SH-SY5Y (cell line): ENCODE measurements at regions not wholly inside any gene's neighbourhood (a gene's known extent, or its start where the extent isn't known, plus 50 kb on each side); places are given as distances from the start of the nearest gene placed in this dataset.

Source experiments
- GATA2 ChIP-seq: IDR thresholded peaks from 2 replicates; pipeline ENCODE4 v1.6.1; 2011; ENCODE audit warnings: mild to moderate bottlenecking, low read depth, low read length
- GATA3 ChIP-seq: IDR thresholded peaks from 2 replicates; pipeline ENCODE4 v1.6.1; 2011; ENCODE audit warnings: low read depth, mild to moderate bottlenecking, low read length, moderate library complexity

- TF ChIP-seq GATA2 (no peak), GATA3 (no peak)
Measured at GRCh38 chr6:163950159-163950558, 535.6 kb downstream of the QKI start.

- TF ChIP-seq GATA3 (no peak), GATA2 (no peak)
Measured at GRCh38 chr6:163949431-163949830, 534.9 kb downstream of the QKI start.

DNA sequence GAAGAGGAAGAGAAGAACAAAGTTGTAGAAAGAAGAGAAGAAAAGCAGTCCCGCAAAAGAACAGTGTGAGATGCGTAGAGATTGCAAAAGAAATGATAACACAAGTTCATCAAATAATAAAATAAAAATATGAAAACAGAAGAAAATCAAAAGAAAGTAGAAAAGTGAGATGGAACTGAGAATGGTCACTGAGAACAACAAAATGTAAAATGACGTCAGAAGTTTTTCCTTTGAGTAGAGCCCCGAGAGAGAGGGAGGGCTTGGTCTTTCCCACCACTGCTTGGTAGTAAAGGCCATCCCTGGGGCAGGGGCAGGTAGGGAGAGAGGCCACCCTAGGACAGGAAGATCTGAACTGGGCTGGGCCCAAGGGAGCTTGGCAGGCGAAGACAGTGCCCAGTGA, 533.7 kb downstream of the QKI start:
- TF ChIP-seq GATA2 (no peak), GATA3 (no peak)

GRCh38 chr6:163947276-163947675, 532.8 kb downstream of the QKI start:
- no peak for TF ChIP-seq GATA2
- TF ChIP-seq GATA3, result no peak

- no peak for TF ChIP-seq GATA3
- no peak for TF ChIP-seq GATA2
Measured at GRCh38 chr6:163946437-163946836, 531.9 kb downstream of the QKI start.

- TF ChIP-seq GATA3 (no peak), GATA2 (no peak)
Measured at GRCh38 chr6:163945808-163946207, 531.3 kb downstream of the QKI start.

GRCh38 chr6:163944897-163945296, 530.4 kb downstream of the QKI start:
- TF ChIP-seq GATA3 (no peak), GATA2 (no peak)

- TF ChIP-seq GATA2 (no peak), GATA3 (no peak)
Measured at GRCh38 chr6:163943607-163944385, 529.3 kb downstream of the QKI start.

GRCh38 chr6:163942790-163943189, 528.3 kb downstream of the QKI start:
- TF ChIP-seq GATA3 (no peak), GATA2 (no peak)

DNA sequence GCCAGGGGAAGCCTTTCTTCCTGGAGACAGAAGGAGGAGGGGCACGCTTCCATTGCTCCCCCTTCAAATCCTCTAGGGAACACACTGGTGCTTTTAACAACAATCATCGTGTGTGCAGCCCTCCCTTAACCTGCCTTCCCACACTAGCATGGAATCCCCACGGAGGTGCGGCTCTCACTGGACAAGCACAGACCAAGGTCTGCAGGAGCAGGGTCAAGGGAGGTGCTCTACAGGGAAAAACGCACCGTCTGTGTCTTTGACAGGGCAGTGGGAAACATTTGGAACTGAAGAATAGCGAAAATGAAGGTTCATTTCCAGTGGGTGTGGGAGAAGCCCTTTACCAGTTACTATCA, 527.1 kb downstream of the QKI start:
- TF ChIP-seq GATA3 (no peak), GATA2 (no peak)

DNA sequence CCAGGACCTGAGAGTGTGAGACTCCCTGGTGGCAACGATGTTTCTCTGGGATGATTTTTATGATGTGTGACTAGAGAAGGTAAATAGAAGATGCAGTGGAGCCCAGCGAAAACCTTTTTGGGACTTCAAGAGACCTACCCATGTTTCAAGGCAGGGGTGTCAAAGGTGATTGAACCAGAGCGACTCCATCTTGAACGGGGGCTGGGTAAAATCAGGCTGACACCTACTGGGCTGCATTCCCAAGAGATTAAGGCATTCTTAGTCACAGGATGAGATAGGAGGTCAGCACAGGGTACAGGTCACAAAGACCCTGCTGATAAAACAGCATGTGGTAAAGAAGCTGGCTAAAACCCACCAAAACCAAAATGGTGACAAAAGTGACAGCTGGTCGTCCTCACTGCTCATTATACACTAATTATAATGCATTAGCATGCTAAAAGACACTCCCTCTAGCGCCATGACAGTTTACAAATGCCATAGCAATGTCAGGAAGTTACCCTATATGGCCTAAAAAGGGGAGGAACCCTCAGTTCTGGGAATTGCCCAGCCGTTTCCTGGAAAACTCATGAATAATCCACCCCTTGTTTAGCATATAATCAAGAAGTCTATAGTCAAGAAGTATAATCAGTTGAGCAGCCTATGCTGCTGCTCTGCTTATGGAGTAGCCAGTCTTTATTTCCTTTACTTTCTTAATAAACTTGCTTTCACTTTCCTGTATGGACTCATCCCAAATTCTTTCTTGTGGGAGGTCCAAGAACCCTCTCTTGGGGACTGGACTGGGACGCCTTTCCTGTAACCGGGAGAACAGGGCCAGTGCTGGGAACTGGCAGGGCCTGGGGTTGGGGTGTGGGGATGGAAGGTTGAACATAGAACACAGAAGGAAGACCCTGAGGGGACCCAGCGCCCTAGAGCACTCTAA, 526.4 kb downstream of the QKI start:
- TF ChIP-seq GATA3, result no peak
- no peak for TF ChIP-seq GATA2

GRCh38 chr6:163937071-163937470, 522.6 kb downstream of the QKI start:
- TF ChIP-seq GATA2 (no peak), GATA3 (no peak)

GRCh38 chr6:163935158-163935762, 520.7 kb downstream of the QKI start:
- TF ChIP-seq GATA3, result no peak
- no peak for TF ChIP-seq GATA2

DNA sequence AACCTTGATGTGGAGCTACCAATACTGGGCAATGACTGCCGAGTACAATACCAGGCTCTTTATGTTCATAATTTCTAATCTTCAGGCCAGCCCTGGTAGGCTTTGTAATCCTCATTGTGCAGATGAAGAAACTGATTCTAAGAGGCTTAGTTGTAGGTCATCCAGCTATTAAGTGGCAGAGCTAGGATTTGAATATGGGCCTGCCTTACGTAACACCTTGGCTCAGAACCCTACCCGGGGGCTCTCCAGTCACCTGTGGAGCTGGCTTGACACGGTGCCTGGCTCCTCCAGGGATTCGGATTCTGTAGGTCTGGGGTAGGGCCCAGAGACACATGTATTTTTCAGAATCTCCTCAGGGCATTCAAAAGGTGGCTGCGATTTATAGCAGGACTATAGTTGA, 515.5 kb downstream of the QKI start:
- TF ChIP-seq GATA3 (no peak), GATA2 (no peak)
